ENCODE measurements at regions not wholly inside any gene's neighbourhood (a gene's known extent, or its start where the extent isn't known, plus 50 kb on each side); places are given as distances from the start of the nearest gene placed in this dataset.

- Mint-ChIP-seq H3K27me3 (ENCODE audit: low read depth, unreplicated experiment) (peaks cover 14% of the 10 kb centered on the region), H3K36me3 (ENCODE audit: low read depth, unreplicated experiment) (no peaks in the 10 kb centered on the region), H3K4me3 (ENCODE audit: unreplicated experiment) (no peak overlapping the region), H3K9me3 (ENCODE audit: unreplicated experiment) (no peaks in the 10 kb centered on the region), H3K4me1 (ENCODE audit: low read depth, unreplicated experiment) (peaks cover 1% of the 10 kb centered on the region), H3K27ac (ENCODE audit: unreplicated experiment) (no peak overlapping the region)
- Histone ChIP-seq H4K20me1 (ENCODE audit: insufficient read depth, low read length) (no peaks in the 10 kb centered on the region), H3K27me3 (ENCODE audit: insufficient read depth, low read length) (peaks cover under 1% of the 10 kb centered on the region), H3K4me3 (ENCODE audit: insufficient read depth, low read depth, low read length) (no peak overlapping the region), H3K9ac (ENCODE audit: low read length) (no peak overlapping the region), H2AFZ (ENCODE audit: low read depth, low read length) (no peak overlapping the region), H3K9me3 (ENCODE audit: insufficient read depth, low read depth, low read length) (no peaks in the 10 kb centered on the region), H3K4me2 (ENCODE audit: low read length) (no peak overlapping the region), H3K27ac (ENCODE audit: low read depth, low read length) (no peak overlapping the region), H3K79me2 (ENCODE audit: insufficient read depth, low read length) (no peaks in the 10 kb centered on the region), H3K4me1 (ENCODE audit: insufficient read depth, low read length) (no peaks in the 10 kb centered on the region), H3K36me3 (ENCODE audit: insufficient read depth, low read length) (no peaks in the 10 kb centered on the region)
- DNase-seq (ENCODE audit: low read depth) (no peak), FAIRE-seq (no peak)
- no peak for TF ChIP-seq CTCF (IDR thresholded peaks at IDR 0.05; ENCODE audit: insufficient read depth, low read depth, low read length)
- no peak for TF ChIP-seq EZH2 (IDR thresholded peaks at IDR 0.05; ENCODE audit: insufficient read depth, low read length)
Observed at GRCh38 chr15:48031973-48032372, 88.8 kb upstream of the SLC24A5 start.

- no peaks in the 10 kb centered on the region for H4K20me1 ChIP-seq (ENCODE audit: insufficient read depth, low read length)
- H2AFZ ChIP-seq (ENCODE audit: low read depth, low read length), result no peak overlapping the region
- no peak overlapping the region for H3K4me2 ChIP-seq (ENCODE audit: low read length)
- H3K4me3 Mint-ChIP-seq (ENCODE audit: unreplicated experiment), result no peak overlapping the region
- DNase-seq (ENCODE audit: low read depth), result no peak
- no peak overlapping the region for H3K9ac ChIP-seq (ENCODE audit: low read length)
- H3K4me1 Mint-ChIP-seq (ENCODE audit: low read depth, unreplicated experiment), result peaks cover 1% of the 10 kb centered on the region
- peaks cover 2% of the 10 kb centered on the region for H3K27me3 ChIP-seq (ENCODE audit: insufficient read depth, low read length)
- no peaks in the 10 kb centered on the region for H3K79me2 ChIP-seq (ENCODE audit: insufficient read depth, low read length)
- H3K9me3 ChIP-seq (ENCODE audit: insufficient read depth, low read depth, low read length), result no peaks in the 10 kb centered on the region
- no peaks in the 10 kb centered on the region for H3K4me1 ChIP-seq (ENCODE audit: insufficient read depth, low read length)
- TF ChIP-seq CTCF (IDR thresholded peaks at IDR 0.05; ENCODE audit: insufficient read depth, low read depth, low read length) (no peak), EZH2 (IDR thresholded peaks at IDR 0.05; ENCODE audit: insufficient read depth, low read length) (no peak)
- peaks cover 17% of the 10 kb centered on the region for H3K27me3 Mint-ChIP-seq (ENCODE audit: low read depth, unreplicated experiment)
- H3K27ac Mint-ChIP-seq (ENCODE audit: unreplicated experiment), result no peak overlapping the region
- no peaks in the 10 kb centered on the region for H3K9me3 Mint-ChIP-seq (ENCODE audit: unreplicated experiment)
- no peak overlapping the region for H3K4me3 ChIP-seq (ENCODE audit: insufficient read depth, low read depth, low read length)
- no peak for FAIRE-seq
- H3K27ac ChIP-seq (ENCODE audit: low read depth, low read length), result no peak overlapping the region
- no peaks in the 10 kb centered on the region for H3K36me3 ChIP-seq (ENCODE audit: insufficient read depth, low read length)
- no peaks in the 10 kb centered on the region for H3K36me3 Mint-ChIP-seq (ENCODE audit: low read depth, unreplicated experiment)
Observed at GRCh38 chr15:48032911-48033310, 87.9 kb upstream of the SLC24A5 start.

- Histone ChIP-seq H3K27me3 (ENCODE audit: insufficient read depth, low read length) (peaks cover 2% of the 10 kb centered on the region), H3K4me3 (ENCODE audit: insufficient read depth, low read depth, low read length) (no peak overlapping the region), H3K27ac (ENCODE audit: low read depth, low read length) (no peak overlapping the region), H2AFZ (ENCODE audit: low read depth, low read length) (no peak overlapping the region), H3K9ac (ENCODE audit: low read length) (no peak overlapping the region), H3K36me3 (ENCODE audit: insufficient read depth, low read length) (no peaks in the 10 kb centered on the region), H3K4me2 (ENCODE audit: low read length) (no peak overlapping the region), H3K79me2 (ENCODE audit: insufficient read depth, low read length) (no peaks in the 10 kb centered on the region), H3K4me1 (ENCODE audit: insufficient read depth, low read length) (no peaks in the 10 kb centered on the region), H4K20me1 (ENCODE audit: insufficient read depth, low read length) (no peaks in the 10 kb centered on the region), H3K9me3 (ENCODE audit: insufficient read depth, low read depth, low read length) (no peaks in the 10 kb centered on the region)
- no peak for TF ChIP-seq EZH2 (IDR thresholded peaks at IDR 0.05; ENCODE audit: insufficient read depth, low read length)
- no peak for TF ChIP-seq CTCF (IDR thresholded peaks at IDR 0.05; ENCODE audit: insufficient read depth, low read depth, low read length)
- Mint-ChIP-seq H3K27ac (ENCODE audit: unreplicated experiment) (no peak overlapping the region), H3K4me3 (ENCODE audit: unreplicated experiment) (no peak overlapping the region), H3K9me3 (ENCODE audit: unreplicated experiment) (peaks cover 3% of the 10 kb centered on the region), H3K4me1 (ENCODE audit: low read depth, unreplicated experiment) (peaks cover 5% of the 10 kb centered on the region), H3K27me3 (ENCODE audit: low read depth, unreplicated experiment) (peaks cover 17% of the 10 kb centered on the region), H3K36me3 (ENCODE audit: low read depth, unreplicated experiment) (no peaks in the 10 kb centered on the region)
- DNase-seq (ENCODE audit: low read depth) (no peak), FAIRE-seq (no peak)
Observed at GRCh38 chr15:48038221-48038620, 82.6 kb upstream of the SLC24A5 start.
